ENCODE measurements at regions not wholly inside any gene's neighbourhood (a gene's known extent, or its start where the extent isn't known, plus 50 kb on each side); places are given as distances from the start of the nearest gene placed in this dataset.

- TF ChIP-seq TEAD4 (IDR thresholded peaks at IDR 0.05), result peak; percentile 14; the same call in 1 of the 2 replicates
- no peak for TF ChIP-seq NFIC (IDR thresholded peaks at IDR 0.05)
- TF ChIP-seq REST (IDR thresholded peaks at IDR 0.05; ENCODE audit: low read depth), result no peak
- no peak for TF ChIP-seq TAF1 (IDR thresholded peaks at IDR 0.05; ENCODE audit: low read depth)
- TF ChIP-seq MAX (IDR thresholded peaks at IDR 0.05), result no peak
These were observed 80.9 kb downstream of the FOXD1 start for GRCh38 chr5:73367650-73368049.

DNA sequence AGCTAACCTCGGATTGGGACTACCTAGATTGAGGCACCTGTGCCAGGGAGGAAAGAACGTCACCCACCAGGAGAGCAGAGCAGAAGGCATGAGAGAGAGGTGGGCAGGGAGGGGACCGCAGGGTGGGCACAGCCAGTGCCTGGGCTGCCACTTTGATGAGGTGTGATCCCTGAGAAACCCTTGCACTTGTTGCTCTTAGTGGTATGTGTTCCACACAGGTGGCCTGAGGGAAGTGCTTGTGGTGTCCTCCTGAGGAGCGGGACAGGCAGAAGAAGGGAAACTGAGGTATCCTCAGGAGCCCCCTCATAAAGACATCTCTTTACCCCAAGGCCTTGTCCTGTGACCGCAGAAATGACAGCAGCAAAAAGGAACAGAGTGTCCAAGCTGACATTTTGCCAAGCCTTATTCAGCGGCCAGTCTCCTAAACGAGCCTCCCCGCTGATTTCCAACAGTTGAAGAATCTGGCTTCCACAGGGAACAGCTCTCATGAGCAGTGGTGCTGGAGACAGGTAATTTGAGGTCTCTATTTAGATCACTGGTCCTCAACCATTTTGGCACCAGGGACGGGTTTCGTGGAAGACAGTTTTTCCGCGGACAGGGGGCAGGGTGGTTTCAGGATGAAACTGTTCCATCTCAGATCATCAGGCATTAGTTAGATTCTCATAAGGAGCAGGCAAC lies 82.4 kb downstream of the FOXD1 start:
- TF ChIP-seq USF1 (IDR thresholded peaks at IDR 0.05), result no peak
- no peak for TF ChIP-seq CREB1 (IDR thresholded peaks at IDR 0.05; ENCODE audit: low read depth)
- TF ChIP-seq YY1 (IDR thresholded peaks at IDR 0.05; ENCODE audit: low read depth), result no peak
- TF ChIP-seq RAD21 (IDR thresholded peaks at IDR 0.05; ENCODE audit: low read depth), result peak; percentile 15; the same call in 1 of the 2 replicates
- TF ChIP-seq EP300 (IDR thresholded peaks at IDR 0.05; ENCODE audit: borderline replicate concordance), result peak; percentile 88
- no peak for TF ChIP-seq REST (IDR thresholded peaks at IDR 0.05; ENCODE audit: low read depth)
- peak; percentile 88 for TF ChIP-seq TCF12 (IDR thresholded peaks at IDR 0.05; ENCODE audit: low read depth)
- TF ChIP-seq ZBTB7A (IDR thresholded peaks at IDR 0.05; ENCODE audit: low read depth), result 0 out of 2 replicates have a peak, but pooled peaks have one; percentile 49
- TF ChIP-seq TEAD4 (IDR thresholded peaks at IDR 0.05), result peak; percentile 64; the same call in 1 of the 2 replicates
- TF ChIP-seq MAX (IDR thresholded peaks at IDR 0.05), result peak; percentile 60; the same call in 1 of the 2 replicates
- TF ChIP-seq EGR1 (IDR thresholded peaks at IDR 0.05), result no peak
- TF ChIP-seq NFIC (IDR thresholded peaks at IDR 0.05), result peak; percentile 96
- no peak for TF ChIP-seq CEBPB (IDR thresholded peaks at IDR 0.05)
- peak; percentile 66 for TF ChIP-seq FOXM1 (IDR thresholded peaks at IDR 0.05; ENCODE audit: borderline replicate concordance, low read depth)
- no peak for TF ChIP-seq TAF1 (IDR thresholded peaks at IDR 0.05; ENCODE audit: low read depth)

DNA sequence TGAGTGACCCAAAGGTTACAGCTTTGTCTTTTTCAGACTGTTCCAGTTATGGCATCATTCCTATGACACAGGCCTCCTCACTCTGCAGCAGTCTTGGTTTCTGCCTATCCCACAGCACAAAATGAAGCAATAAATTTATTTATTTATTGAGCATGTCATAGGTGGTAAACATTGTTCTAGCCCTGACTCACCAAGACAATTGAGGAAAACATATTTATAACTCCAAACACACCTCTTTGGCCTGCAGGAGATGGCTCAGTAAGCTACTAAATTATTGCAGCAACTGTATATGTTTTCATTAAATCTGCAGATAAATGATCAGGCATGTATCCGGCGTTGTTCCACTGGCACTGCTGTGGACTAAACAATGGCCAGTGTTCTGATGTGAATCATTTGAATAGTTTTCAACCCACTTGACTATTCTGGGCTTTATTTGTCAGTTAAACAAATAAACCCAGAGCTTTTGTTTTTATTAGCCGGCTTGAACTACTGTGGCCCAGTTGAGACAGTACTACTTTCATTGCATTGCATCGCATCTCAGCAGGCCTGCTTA lies 83.2 kb downstream of the FOXD1 start:
- no peak for TF ChIP-seq YY1 (IDR thresholded peaks at IDR 0.05; ENCODE audit: low read depth)
- TF ChIP-seq FOXM1 (IDR thresholded peaks at IDR 0.05; ENCODE audit: borderline replicate concordance, low read depth), result no peak
- no peak for TF ChIP-seq MAX (IDR thresholded peaks at IDR 0.05)
- no peak for TF ChIP-seq TCF12 (IDR thresholded peaks at IDR 0.05; ENCODE audit: low read depth)
- no peak for TF ChIP-seq EGR1 (IDR thresholded peaks at IDR 0.05)
- TF ChIP-seq REST (IDR thresholded peaks at IDR 0.05; ENCODE audit: low read depth), result no peak
- TF ChIP-seq RAD21 (IDR thresholded peaks at IDR 0.05; ENCODE audit: low read depth), result no peak
- no peak for TF ChIP-seq TAF1 (IDR thresholded peaks at IDR 0.05; ENCODE audit: low read depth)
- TF ChIP-seq USF1 (IDR thresholded peaks at IDR 0.05), result no peak
- TF ChIP-seq CREB1 (IDR thresholded peaks at IDR 0.05; ENCODE audit: low read depth), result no peak
- no peak for TF ChIP-seq CEBPB (IDR thresholded peaks at IDR 0.05)
- no peak for TF ChIP-seq EP300 (IDR thresholded peaks at IDR 0.05; ENCODE audit: borderline replicate concordance)

Measured in Ishikawa (cell line).